Memory B cell (primary cell): ENCODE measurements at regions not wholly inside any gene's neighbourhood (a gene's known extent, or its start where the extent isn't known, plus 50 kb on each side); places are given as distances from the start of the nearest gene placed in this dataset.

Experiments used
- ATAC-seq: fragments of 150-1000 bp; cut with Tn5 transposase; 2 replicates; pipeline ENCODE4 v1.10.0; 2021; ENCODE audit warnings: low read depth, mild to moderate bottlenecking, moderate library complexity
- DNase-seq, 2 donors: peaks; one replicate each; pipeline ENCODE4 v3.0.0; 2022; ENCODE audit warnings: low spot score in 2 of 2
- H3K27ac Mint-ChIP-seq: one replicate; pipeline ENCODE4 v1.8.0; 2022; ENCODE audit warnings: mild to moderate bottlenecking, moderate library complexity, mixed read lengths
- H3K27me3 Mint-ChIP-seq: one replicate; pipeline ENCODE4 v1.8.0; 2022; ENCODE audit warnings: mixed read lengths
- H3K36me3 Mint-ChIP-seq: one replicate; pipeline ENCODE4 v1.8.0; 2022; ENCODE audit warnings: mild to moderate bottlenecking, mixed read lengths
- H3K4me1 Mint-ChIP-seq: one replicate; pipeline ENCODE4 v1.8.0; 2022; ENCODE audit warnings: mixed read lengths
- H3K4me3 Mint-ChIP-seq: one replicate; pipeline ENCODE4 v1.8.0; 2022; ENCODE audit warnings: mild to moderate bottlenecking, moderate library complexity, mixed read lengths
- H3K9me3 Mint-ChIP-seq: one replicate; pipeline ENCODE4 v1.8.0; 2022; ENCODE audit warnings: mixed read lengths

DNA sequence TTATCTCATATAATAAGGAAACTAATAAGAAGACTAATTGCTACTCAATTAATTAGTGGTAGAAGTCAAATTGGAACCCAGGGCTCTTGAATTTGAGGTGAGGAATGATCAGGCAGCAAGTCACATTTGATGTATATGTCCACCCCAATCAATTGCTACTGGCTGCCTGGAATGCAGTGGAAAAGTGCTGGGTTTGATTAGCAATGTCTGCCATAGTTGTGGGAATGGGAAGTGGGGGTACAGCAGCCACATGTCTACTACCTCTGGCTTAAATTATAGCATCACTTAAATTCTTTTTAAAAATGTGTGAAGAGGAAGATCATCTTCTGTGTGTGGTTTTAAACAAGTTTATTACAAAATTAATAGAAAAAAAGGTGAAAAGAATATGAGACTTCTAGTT lies 50.8 kb upstream of the NAV2 start:
- no peaks in the 10 kb centered on the region for H3K4me1 Mint-ChIP-seq
- H3K36me3 Mint-ChIP-seq = no peaks in the 10 kb centered on the region
- H3K4me3 Mint-ChIP-seq = no peak overlapping the region
- ATAC-seq (no peak), DNase-seq (no peak)
- H3K27ac Mint-ChIP-seq = no peak overlapping the region
- no peaks in the 10 kb centered on the region for H3K9me3 Mint-ChIP-seq
- no peaks in the 10 kb centered on the region for H3K27me3 Mint-ChIP-seq

DNA sequence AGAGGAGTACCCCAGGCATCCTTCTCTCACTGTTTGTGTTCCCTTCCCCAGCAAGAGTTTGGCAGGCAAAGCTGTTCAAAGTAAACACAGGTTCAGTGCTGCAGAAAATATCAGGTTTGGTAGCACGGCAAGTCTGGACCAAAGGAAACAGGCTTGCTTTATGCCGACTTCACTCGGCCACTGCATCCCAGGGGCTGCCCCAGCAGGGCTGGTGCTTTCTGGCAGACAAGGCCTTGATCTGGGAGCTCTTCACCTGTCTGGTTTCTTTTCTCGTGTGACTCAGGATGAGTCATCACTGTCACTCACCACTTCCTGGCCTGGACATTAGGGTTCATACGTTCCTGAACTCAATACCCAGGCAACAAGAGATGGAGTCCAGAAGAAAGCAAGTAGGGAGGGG lies 52.6 kb upstream of the NAV2 start:
- no peak overlapping the region for H3K27ac Mint-ChIP-seq
- ATAC-seq = no peak

DNA sequence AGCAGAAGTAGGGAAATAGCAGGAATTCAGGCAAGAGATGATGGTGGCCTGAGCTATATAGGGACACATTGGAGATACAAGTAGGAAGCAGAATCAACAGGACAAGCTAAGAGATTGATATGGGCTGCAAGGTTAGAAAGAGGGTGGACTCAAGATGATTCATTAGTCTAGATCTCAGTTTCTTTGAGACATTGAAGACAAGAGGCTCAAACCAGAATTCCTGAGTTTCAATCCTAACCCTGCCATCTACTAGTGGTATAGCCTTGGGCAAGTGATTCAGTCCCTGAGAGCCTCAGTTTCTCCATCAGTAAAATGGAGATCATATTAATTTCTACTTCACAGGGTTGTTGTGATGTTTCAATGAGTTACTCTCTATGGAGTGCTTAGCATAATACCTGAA lies 53.1 kb upstream of the NAV2 start:
- ATAC-seq = no peak
- Mint-ChIP-seq H3K36me3 (no peaks in the 10 kb centered on the region), H3K27ac (no peak overlapping the region), H3K27me3 (no peaks in the 10 kb centered on the region), H3K4me1 (no peaks in the 10 kb centered on the region), H3K9me3 (peaks cover 2% of the 10 kb centered on the region), H3K4me3 (no peak overlapping the region)
- DNase-seq = no peak

More for the DNA sequence above, 52.6 kb upstream of the NAV2 start:
- Mint-ChIP-seq H3K4me3 (no peak overlapping the region), H3K27me3 (no peaks in the 10 kb centered on the region), H3K9me3 (no peaks in the 10 kb centered on the region), H3K36me3 (no peaks in the 10 kb centered on the region), H3K4me1 (no peaks in the 10 kb centered on the region)
- DNase-seq = no peak

DNA sequence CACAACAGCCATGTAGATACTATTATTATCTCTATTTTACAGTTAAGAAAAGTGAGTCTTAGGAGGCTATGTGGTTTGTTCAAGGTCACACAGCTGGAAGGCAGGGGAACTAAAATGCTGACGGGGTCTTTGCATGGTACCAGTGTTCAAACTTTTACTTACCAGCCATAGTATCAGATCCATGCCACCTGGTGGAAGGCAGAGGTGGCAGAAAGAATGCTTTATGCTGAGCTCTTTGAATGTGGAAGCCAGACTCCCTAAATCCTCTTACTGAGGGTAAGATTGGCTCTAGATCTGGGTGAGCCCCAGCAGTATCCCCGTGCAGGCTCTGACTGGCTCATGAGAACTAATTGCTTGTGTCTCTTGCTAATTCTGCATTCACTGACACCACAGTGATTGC lies 54.3 kb upstream of the NAV2 start:
- ATAC-seq (no peak), DNase-seq (no peak)
- Mint-ChIP-seq H3K4me3 (no peak overlapping the region), H3K27me3 (no peaks in the 10 kb centered on the region), H3K36me3 (no peaks in the 10 kb centered on the region), H3K9me3 (peaks cover 2% of the 10 kb centered on the region), H3K27ac (no peak overlapping the region), H3K4me1 (no peaks in the 10 kb centered on the region)

DNA sequence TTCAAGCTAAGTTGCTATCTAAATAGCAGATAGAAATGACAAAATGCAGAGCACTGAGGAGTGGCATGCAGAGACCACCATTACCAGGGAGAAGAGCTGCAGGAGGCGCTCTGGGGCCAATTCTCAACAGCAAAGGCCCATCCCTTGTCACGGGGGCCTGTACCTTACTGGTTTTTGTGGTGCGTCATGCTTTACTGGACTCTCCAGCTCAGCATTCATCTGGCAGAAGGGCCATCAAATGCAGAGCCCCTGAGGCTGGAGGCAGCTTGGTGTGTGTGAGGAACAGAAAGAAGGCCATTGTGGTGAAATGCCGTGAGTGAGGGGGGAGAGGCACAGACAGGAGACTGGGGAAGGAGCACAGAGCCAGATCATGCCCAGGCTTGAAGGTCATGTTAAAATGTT lies 56.5 kb upstream of the NAV2 start:
- ATAC-seq = no peak
- DNase-seq = no peak
- Mint-ChIP-seq H3K4me3 (no peak overlapping the region), H3K27me3 (no peaks in the 10 kb centered on the region), H3K9me3 (peaks cover 2% of the 10 kb centered on the region), H3K4me1 (no peaks in the 10 kb centered on the region), H3K27ac (no peak overlapping the region), H3K36me3 (no peaks in the 10 kb centered on the region)

DNA sequence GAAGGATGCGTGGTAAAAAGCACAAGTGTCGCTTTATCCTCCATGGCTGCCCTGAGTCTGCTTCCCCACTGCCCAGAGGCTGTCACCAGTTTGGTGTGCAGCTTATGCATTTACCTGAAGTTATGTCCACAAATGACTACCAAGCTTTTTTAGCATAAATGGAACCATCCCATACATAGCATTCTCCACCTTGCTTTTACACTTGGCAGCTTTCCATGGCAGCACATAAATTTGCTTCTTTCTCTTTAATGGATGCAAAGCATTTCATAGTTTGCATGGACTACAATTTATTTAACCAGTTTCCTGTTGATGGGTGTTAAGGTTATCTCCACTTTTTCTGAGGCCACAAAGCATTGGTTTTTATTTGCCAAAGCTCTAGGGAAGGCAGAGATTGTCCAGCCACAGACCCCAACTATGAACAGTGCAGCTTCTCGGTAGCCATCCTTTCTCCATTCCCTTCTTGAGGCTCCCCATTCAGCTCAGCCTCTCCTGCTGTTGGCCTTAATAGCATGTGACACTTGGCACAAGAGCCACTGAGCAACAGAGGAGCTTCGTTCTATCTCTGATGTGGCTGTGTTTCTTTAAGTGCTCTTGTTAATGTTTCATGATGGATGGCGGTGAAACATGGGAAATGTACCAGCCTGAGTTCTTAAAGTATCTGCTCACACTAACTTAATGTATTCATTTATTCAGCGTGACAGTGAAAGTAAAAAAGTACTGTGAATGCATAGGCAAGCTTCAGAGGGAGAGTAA lies 59.8 kb upstream of the NAV2 start:
- Mint-ChIP-seq H3K36me3 (no peaks in the 10 kb centered on the region), H3K4me1 (no peaks in the 10 kb centered on the region), H3K27me3 (peaks cover 2% of the 10 kb centered on the region), H3K27ac (no peak overlapping the region), H3K4me3 (no peak overlapping the region), H3K9me3 (peaks cover 2% of the 10 kb centered on the region)
- DNase-seq (no peak), ATAC-seq (no peak)

DNA sequence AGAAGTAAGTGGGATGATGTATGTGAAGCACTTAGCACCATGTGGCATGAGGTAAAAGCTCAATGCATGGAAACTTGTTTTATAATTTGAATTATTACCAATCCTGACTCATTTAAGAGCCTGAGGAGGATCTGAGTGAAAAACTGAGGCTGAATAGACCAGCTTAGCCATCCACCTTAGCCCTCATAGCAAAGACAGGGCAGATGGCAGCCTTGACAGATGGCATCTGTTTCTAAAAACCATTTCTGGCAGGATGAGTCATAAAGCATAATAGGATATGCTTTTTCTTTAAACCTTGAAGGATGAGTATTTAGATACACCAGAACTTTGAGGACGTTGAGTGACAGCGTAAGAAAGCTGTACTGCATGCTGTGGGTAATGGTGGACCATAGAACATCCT lies 61.0 kb upstream of the NAV2 start:
- no peak overlapping the region for H3K27ac Mint-ChIP-seq
- no peak for DNase-seq
- H3K9me3 Mint-ChIP-seq = peaks cover 2% of the 10 kb centered on the region
- peaks cover 2% of the 10 kb centered on the region for H3K27me3 Mint-ChIP-seq
- no peak for ATAC-seq
- no peaks in the 10 kb centered on the region for H3K36me3 Mint-ChIP-seq
- H3K4me1 Mint-ChIP-seq = no peaks in the 10 kb centered on the region
- H3K4me3 Mint-ChIP-seq = no peak overlapping the region

DNA sequence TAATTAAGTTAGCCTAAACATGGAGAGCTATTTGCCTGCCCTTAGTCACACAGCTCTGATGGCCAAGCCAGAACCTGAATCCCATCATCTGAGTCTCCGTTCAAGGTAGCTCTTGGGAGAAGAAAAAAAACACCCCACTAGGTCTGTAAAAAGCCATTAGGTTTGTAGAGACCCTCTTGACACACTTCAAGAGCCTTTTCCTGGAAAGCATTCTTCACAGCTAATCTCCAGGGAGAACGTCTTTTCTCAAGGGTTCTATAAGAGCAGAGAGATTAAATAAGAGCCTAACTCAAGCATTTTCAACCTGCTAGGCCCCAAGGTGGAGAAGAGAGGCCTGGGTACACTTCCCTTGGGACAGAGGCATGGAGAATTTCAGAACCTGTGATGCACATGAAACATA lies 61.6 kb upstream of the NAV2 start:
- peaks cover 2% of the 10 kb centered on the region for H3K9me3 Mint-ChIP-seq
- no peak for DNase-seq
- no peak overlapping the region for H3K4me3 Mint-ChIP-seq
- H3K36me3 Mint-ChIP-seq = no peaks in the 10 kb centered on the region
- H3K27me3 Mint-ChIP-seq = peaks cover 3% of the 10 kb centered on the region
- H3K4me1 Mint-ChIP-seq = no peaks in the 10 kb centered on the region
- H3K27ac Mint-ChIP-seq = no peak overlapping the region
- no peak for ATAC-seq

DNA sequence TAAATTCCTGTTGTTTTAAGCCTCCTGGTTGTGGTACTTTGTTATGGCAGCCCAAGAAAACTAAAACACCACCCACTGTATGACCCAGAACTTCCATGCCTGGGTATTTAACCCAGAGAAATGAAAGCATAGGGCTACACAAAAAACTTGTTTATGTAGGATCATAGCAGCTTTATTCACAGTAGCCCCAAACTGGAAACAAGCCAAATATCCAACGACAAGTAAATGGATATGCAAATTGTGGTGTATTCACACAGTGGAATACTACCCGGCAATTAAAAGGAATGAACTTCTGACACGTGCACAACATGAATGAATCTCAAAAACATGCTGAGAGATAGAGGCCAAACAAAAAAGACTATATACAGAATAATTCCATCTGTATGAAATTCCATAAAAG lies 62.2 kb upstream of the NAV2 start:
- no peak for ATAC-seq
- Mint-ChIP-seq H3K27me3 (peaks cover 3% of the 10 kb centered on the region), H3K4me1 (no peaks in the 10 kb centered on the region), H3K9me3 (peaks cover 2% of the 10 kb centered on the region), H3K36me3 (no peaks in the 10 kb centered on the region), H3K27ac (no peak overlapping the region), H3K4me3 (no peak overlapping the region)
- DNase-seq = no peak

DNA sequence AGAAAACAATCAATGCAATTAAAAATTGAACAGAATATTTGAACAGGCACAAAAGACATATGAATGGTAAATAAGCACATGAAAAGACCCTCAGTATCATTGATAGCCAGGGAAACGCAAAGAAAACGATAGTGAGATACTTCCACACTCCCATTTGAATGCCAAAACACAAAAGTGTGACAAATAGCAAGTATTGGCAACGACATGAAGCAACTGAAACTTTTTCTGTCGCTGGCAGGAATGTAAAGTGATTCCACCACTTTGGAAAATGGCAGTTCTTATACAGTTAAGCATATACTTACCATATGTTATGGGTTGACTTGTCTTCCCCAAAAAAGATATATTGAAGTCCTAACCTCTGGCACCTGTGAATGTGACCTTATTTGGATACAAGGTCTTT lies 62.9 kb upstream of the NAV2 start:
- H3K9me3 Mint-ChIP-seq = no peaks in the 10 kb centered on the region
- ATAC-seq (no peak), DNase-seq (no peak)
- H3K27ac Mint-ChIP-seq = no peak overlapping the region
- H3K36me3 Mint-ChIP-seq = no peaks in the 10 kb centered on the region
- H3K27me3 Mint-ChIP-seq = peaks cover 4% of the 10 kb centered on the region
- no peak overlapping the region for H3K4me3 Mint-ChIP-seq
- H3K4me1 Mint-ChIP-seq = no peaks in the 10 kb centered on the region

DNA sequence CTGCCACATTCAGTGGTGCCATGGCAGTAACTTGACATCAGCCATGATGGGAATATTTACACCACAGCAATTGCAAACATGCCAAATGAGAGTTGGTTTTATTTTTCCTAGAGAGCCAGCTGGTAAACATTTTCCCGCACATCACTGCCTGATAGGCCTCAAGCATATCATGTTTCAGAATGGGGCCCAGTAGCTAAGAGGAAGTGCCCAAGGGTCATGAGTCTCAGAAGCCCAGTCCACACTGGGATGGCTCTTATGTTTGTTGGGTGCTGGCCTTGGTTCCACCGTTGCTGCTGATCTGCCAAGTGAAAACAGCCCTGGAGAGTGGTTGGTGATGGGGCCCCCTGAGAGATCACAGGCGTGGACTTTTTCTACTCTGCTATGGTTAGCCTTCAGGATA lies 64.3 kb upstream of the NAV2 start:
- H3K4me3 Mint-ChIP-seq = no peak overlapping the region
- peaks cover 5% of the 10 kb centered on the region for H3K27me3 Mint-ChIP-seq
- no peak for DNase-seq
- ATAC-seq = no peak
- no peaks in the 10 kb centered on the region for H3K4me1 Mint-ChIP-seq
- H3K36me3 Mint-ChIP-seq = peaks cover 2% of the 10 kb centered on the region
- H3K27ac Mint-ChIP-seq = no peak overlapping the region
- no peaks in the 10 kb centered on the region for H3K9me3 Mint-ChIP-seq

DNA sequence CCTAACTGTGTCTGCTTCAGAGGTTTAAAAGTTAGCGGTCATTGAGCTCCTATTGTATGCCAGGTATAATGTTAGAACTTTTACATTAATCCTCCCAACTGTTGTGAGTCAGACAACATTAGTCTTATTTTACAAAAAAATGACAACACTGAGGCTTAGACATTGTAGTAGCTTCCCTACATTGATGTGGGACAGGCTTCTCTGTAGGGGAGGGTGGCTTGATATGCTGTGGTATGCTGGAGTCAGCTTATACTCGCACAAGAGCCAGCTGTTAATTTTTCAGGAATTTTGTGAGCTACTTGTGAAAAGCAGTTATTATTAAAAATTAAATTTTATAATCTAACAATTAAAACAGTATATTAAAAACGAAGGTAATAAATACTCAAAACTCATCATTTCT lies 64.8 kb upstream of the NAV2 start:
- Mint-ChIP-seq H3K27me3 (peaks cover 5% of the 10 kb centered on the region), H3K9me3 (no peaks in the 10 kb centered on the region), H3K36me3 (peaks cover 2% of the 10 kb centered on the region), H3K27ac (no peak overlapping the region), H3K4me1 (no peaks in the 10 kb centered on the region), H3K4me3 (no peak overlapping the region)
- ATAC-seq (no peak), DNase-seq (no peak)

DNA sequence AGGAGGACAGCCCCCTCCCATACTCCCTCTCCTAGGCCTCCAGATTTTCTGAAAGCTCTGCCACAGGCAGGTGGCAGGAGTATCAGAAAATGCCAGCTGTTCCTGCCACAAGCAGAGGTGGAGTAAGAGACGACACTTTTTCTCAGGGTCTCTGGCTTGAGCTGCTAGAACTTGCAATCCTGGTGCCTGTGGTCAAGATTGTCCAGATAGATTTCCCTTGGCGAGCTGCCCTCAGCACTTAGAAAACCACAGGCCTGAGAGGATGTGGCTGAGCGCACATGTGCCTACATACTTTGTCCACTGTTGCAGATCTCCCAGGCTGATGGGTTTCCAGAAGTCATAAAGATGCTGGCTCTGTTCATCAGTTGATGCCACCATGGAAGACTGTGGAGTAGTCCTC lies 65.7 kb upstream of the NAV2 start:
- no peaks in the 10 kb centered on the region for H3K9me3 Mint-ChIP-seq
- H3K27me3 Mint-ChIP-seq = peaks cover 5% of the 10 kb centered on the region
- DNase-seq (no peak), ATAC-seq (no peak)
- no peak overlapping the region for H3K4me3 Mint-ChIP-seq
- no peak overlapping the region for H3K27ac Mint-ChIP-seq
- H3K36me3 Mint-ChIP-seq = peaks cover 2% of the 10 kb centered on the region
- no peaks in the 10 kb centered on the region for H3K4me1 Mint-ChIP-seq

DNA sequence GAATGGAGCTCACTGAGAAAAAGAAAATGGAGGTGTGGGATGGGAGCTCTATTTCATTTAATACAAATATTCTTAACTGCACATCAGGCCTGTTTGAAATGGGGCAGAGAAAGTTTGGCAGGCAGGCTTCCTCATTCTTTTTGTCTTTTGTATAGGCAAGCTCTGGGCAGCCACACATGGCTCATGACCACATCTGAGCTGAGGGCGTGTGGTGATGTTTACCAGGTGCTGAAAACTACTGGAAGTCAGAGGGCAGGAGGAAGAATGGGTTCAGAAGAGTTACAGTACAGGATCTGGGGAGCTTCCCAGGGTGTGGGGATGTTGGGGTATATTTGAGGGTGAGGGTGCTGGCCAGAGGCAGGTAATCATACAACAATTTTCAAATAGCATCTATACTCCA lies 66.3 kb upstream of the NAV2 start:
- no peaks in the 10 kb centered on the region for H3K4me1 Mint-ChIP-seq
- no peak for ATAC-seq
- no peak for DNase-seq
- H3K4me3 Mint-ChIP-seq = no peak overlapping the region
- H3K27ac Mint-ChIP-seq = no peak overlapping the region
- H3K36me3 Mint-ChIP-seq = peaks cover 2% of the 10 kb centered on the region
- H3K9me3 Mint-ChIP-seq = no peaks in the 10 kb centered on the region
- H3K27me3 Mint-ChIP-seq = peaks cover 5% of the 10 kb centered on the region

DNA sequence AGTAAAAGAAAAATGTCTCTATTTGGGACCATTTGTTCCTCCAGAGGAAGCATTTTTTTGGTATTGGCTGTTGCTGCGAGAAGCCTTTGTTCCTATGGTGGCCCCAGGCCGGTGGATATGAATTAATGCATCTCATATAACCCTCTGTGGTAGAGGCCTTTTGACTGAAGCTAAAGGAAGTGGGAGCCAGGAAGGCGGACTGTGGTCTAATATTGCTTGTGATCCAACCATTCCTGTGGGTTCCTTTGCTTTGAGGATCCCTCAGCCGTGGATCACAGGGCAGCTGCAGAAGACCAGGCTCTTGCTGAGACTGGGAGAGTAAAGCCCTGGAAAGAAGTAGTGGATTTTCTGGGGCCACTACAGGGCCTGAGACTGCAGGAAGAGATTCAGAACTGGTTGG lies 68.3 kb upstream of the NAV2 start:
- DNase-seq = no peak
- Mint-ChIP-seq H3K9me3 (no peaks in the 10 kb centered on the region), H3K4me1 (no peaks in the 10 kb centered on the region), H3K27me3 (peaks cover 4% of the 10 kb centered on the region), H3K27ac (no peak overlapping the region), H3K36me3 (peaks cover 2% of the 10 kb centered on the region), H3K4me3 (no peak overlapping the region)
- ATAC-seq = no peak
